PC-9 (cell line): ENCODE measurements at regions not wholly inside any gene's neighbourhood (a gene's known extent, or its start where the extent isn't known, plus 50 kb on each side); places are given as distances from the start of the nearest gene placed in this dataset.

Experiments used
- BruUV-seq: library from RNA; stranded (reverse); fragments of 400-500 nt; replicated peaks from 2 replicates; lab custom pipeline; 2021; lab: Mats Ljungman, UMichigan
- CTCF ChIA-PET: fragments of 300-600 bp; sonication (Branson Sonifier 250); formaldehyde crosslinking; loops from one replicate; lab custom pipeline; 2022; ENCODE audit warnings: antibody characterized with exemption; lab: Charles Lee
- POLR2A ChIA-PET: fragments of 300-600 bp; sonication (Branson Sonifier 250); formaldehyde crosslinking; loops from one replicate; lab custom pipeline; 2022; ENCODE audit warnings: antibody characterized with exemption; ENCODE audit not compliant: unreplicated experiment; lab: Charles Lee
- DNase-seq, 2 experiments: peaks; one replicate each; pipeline versions ENCODE4 v3.0.0 to v3.0.0-alpha.2; 2015 to 2022; ENCODE audit warnings: mixed read lengths in 1 of 2
- H2AFZ ChIP-seq: fragments of 200-600 bp; sonication (generic); 2 replicates; pipeline ENCODE4 v1.8.1; 2017; ENCODE audit warnings: antibody characterized with exemption
- H3F3A ChIP-seq: fragments of 200-600 bp; sonication (generic); 2 replicates; pipeline ENCODE4 v1.8.1; 2017; ENCODE audit warnings: antibody characterized with exemption, mild to moderate bottlenecking, low read depth; ENCODE audit not compliant: insufficient read depth
- H3K27ac ChIP-seq: fragments of 200-600 bp; sonication (generic); 2 replicates; pipeline ENCODE4 v1.6.1; 2016; ENCODE audit warnings: mixed run types
- H3K27me3 ChIP-seq: fragments of 200-600 bp; sonication (generic); 2 replicates; pipeline ENCODE4 v1.6.1; 2016; ENCODE audit warnings: low read depth, mixed run types; ENCODE audit not compliant: insufficient read depth
- H3K36me3 ChIP-seq: fragments of 200-600 bp; sonication (generic); 2 replicates; pipeline ENCODE4 v1.6.1; 2016; ENCODE audit warnings: low read depth, mixed run types
- H3K4me1 ChIP-seq: fragments of 200-600 bp; sonication (generic); replicated peaks from 2 replicates; pipeline ENCODE4 v1.6.1; 2016; ENCODE audit warnings: mixed run types; ENCODE audit not compliant: insufficient read depth
- H3K4me2 ChIP-seq: fragments of 200-600 bp; sonication (generic); 2 replicates; pipeline ENCODE4 v1.6.1; 2017; ENCODE audit warnings: mixed run types
- H3K4me3 ChIP-seq: fragments of 200-600 bp; sonication (generic); 2 replicates; pipeline ENCODE4 v1.6.1; 2016; ENCODE audit warnings: mixed run types
- H3K79me2 ChIP-seq: fragments of 200-600 bp; sonication (generic); 2 replicates; pipeline ENCODE4 v1.6.1; 2017; ENCODE audit warnings: low read depth, mixed run types
- H3K9me2 ChIP-seq: fragments of 200-600 bp; sonication (generic); 2 replicates; pipeline ENCODE4 v1.8.1; 2017; ENCODE audit warnings: mild to moderate bottlenecking; ENCODE audit not compliant: insufficient read depth
- H3K9me3 ChIP-seq: fragments of 200-600 bp; sonication (generic); 2 replicates; pipeline ENCODE4 v1.8.1; 2016; ENCODE audit warnings: low read depth; ENCODE audit not compliant: insufficient read depth
- H4K20me1 ChIP-seq: fragments of 200-600 bp; sonication (generic); 2 replicates; pipeline ENCODE4 v1.8.1; 2017; ENCODE audit not compliant: insufficient read depth
- CTCF ChIP-seq: fragments of 200-600 bp; sonication (generic); conservative IDR thresholded peaks from 2 replicates; pipeline ENCODE4 v1.6.1; 2017; ENCODE audit warnings: mixed run types, antibody characterized with exemption, mild to moderate bottlenecking, moderate library complexity
- EZH2 ChIP-seq: fragments of 200-600 bp; sonication (generic); IDR thresholded peaks from 2 replicates; pipeline ENCODE4 v1.8.0; 2017; ENCODE audit warnings: antibody characterized with exemption, low read depth
- intact Hi-C: fragments of 100-400 bp; cut with micrococcal nuclease; formaldehyde crosslinking; loops from one replicate; pipeline ENCODE4 v1.10.0; 2022; ENCODE audit not compliant: unreplicated experiment

GRCh38 chr6:112636650-112637262, 289.6 kb downstream of the RFPL4B start:
- Histone ChIP-seq H3K4me3 (no peak overlapping the region), H3K9me2 (peaks cover 5% of the 10 kb centered on the region; the same call in 1 of the 2 replicates), H3F3A (no peaks in the 10 kb centered on the region), H3K4me1 (no peaks in the 10 kb centered on the region), H3K36me3 (no peaks in the 10 kb centered on the region), H4K20me1 (no peaks in the 10 kb centered on the region), H3K4me2 (no peak overlapping the region), H3K27me3 (no peaks in the 10 kb centered on the region), H3K9me3 (no peaks in the 10 kb centered on the region; the same call in 1 of the 2 replicates), H3K79me2 (no peaks in the 10 kb centered on the region), H3K27ac (no peak overlapping the region), H2AFZ (no peak overlapping the region; the same call in 1 of the 2 replicates)
- TF ChIP-seq CTCF (no peak), EZH2 (no peak)
- POLR2A ChIA-PET, result no interaction called here
- no peak for DNase-seq
- no TSS peak for BruUV-seq
- intact Hi-C loops, result no loop called here
- CTCF ChIA-PET, result no interaction called here

- BruUV-seq, result no TSS peak
- intact Hi-C loops, result no loop called here
- TF ChIP-seq CTCF (no peak), EZH2 (no peak)
- no peak overlapping the region for H3K4me2 ChIP-seq
- H3K27me3 ChIP-seq, result no peaks in the 10 kb centered on the region
- no peak overlapping the region for H2AFZ ChIP-seq
- POLR2A ChIA-PET, result no interaction called here
- no peaks in the 10 kb centered on the region for H3F3A ChIP-seq
- H4K20me1 ChIP-seq, result no peaks in the 10 kb centered on the region
- no peaks in the 10 kb centered on the region for H3K79me2 ChIP-seq
- peaks cover 5% of the 10 kb centered on the region; the same call in 1 of the 2 replicates for H3K9me2 ChIP-seq
- H3K9me3 ChIP-seq, result peaks cover 3% of the 10 kb centered on the region; the same call in 1 of the 2 replicates
- H3K27ac ChIP-seq, result no peak overlapping the region
- DNase-seq, result no peak
- no peaks in the 10 kb centered on the region for H3K36me3 ChIP-seq
- no peaks in the 10 kb centered on the region for H3K4me1 ChIP-seq
- no peak overlapping the region for H3K4me3 ChIP-seq
- CTCF ChIA-PET, result no interaction called here
Observed at GRCh38 chr6:112639391-112639831, 292.3 kb downstream of the RFPL4B start.

- ChIA-PET POLR2A (no interaction called here), CTCF (no interaction called here)
- BruUV-seq, result no TSS peak
- H3K79me2 ChIP-seq, result no peaks in the 10 kb centered on the region
- H4K20me1 ChIP-seq, result no peaks in the 10 kb centered on the region
- peak overlapping the region; percentile 50; the same call in 1 of the 2 replicates for H2AFZ ChIP-seq
- no peak overlapping the region for H3K4me2 ChIP-seq
- intact Hi-C loops, result no loop called here
- no peak overlapping the region for H3K4me3 ChIP-seq
- H3K27me3 ChIP-seq, result no peaks in the 10 kb centered on the region
- no peak overlapping the region for H3K27ac ChIP-seq
- H3K36me3 ChIP-seq, result no peaks in the 10 kb centered on the region
- H3K4me1 ChIP-seq, result no peaks in the 10 kb centered on the region
- TF ChIP-seq EZH2 (no peak), CTCF (no peak)
- H3K9me2 ChIP-seq, result peaks cover 5% of the 10 kb centered on the region; the same call in 1 of the 2 replicates
- H3F3A ChIP-seq, result no peaks in the 10 kb centered on the region
- DNase-seq, result no peak
- H3K9me3 ChIP-seq, result peaks cover 3% of the 10 kb centered on the region; the same call in 1 of the 2 replicates
Observed at GRCh38 chr6:112640891-112641290, 293.8 kb downstream of the RFPL4B start.
